Endothelial cell of umbilical vein (primary cell): ENCODE measurements at regions not wholly inside any gene's neighbourhood (a gene's known extent, or its start where the extent isn't known, plus 50 kb on each side); places are given as distances from the start of the nearest gene placed in this dataset.

Source experiments
- BruUV-seq: library from RNA; stranded (reverse); fragments of 400-500 nt; replicated peaks from 2 replicates; lab custom pipeline; 2021; lab: Mats Ljungman, UMichigan
- CTCF ChIA-PET: fragments of 300-600, 350-600 bp; sonication (Branson Sonifier 250); formaldehyde crosslinking; loops from one replicate; lab custom pipeline; 2021; ENCODE audit warnings: antibody characterized with exemption, inconsistent platforms; lab: Charles Lee
- POLR2A ChIA-PET: fragments of 300-600, 350-600 bp; sonication (Branson Sonifier 250); formaldehyde crosslinking; loops from one replicate; lab custom pipeline; 2021; ENCODE audit warnings: antibody characterized with exemption, inconsistent platforms; lab: Charles Lee
- DNase-seq: peaks from one replicate; pipeline ENCODE4 v3.0.0-alpha.2; 2011; ENCODE audit warnings: low read depth, low spot score
- FAIRE-seq: peaks from 2 replicates; lab custom pipeline; 2011; peaks lifted over from hg19 to GRCh38; lab: Jason Lieb, UNC
- H2AFZ ChIP-seq: 2 replicates; pipeline ENCODE4 v1.6.0; 2012; ENCODE audit warnings: low read depth, low read length, control low read depth, inconsistent platforms
- H3K27ac ChIP-seq: 2 replicates; pipeline ENCODE4 v1.5.1; 2011; ENCODE audit warnings: low read depth, mild to moderate bottlenecking, control low read depth, low read length, moderate library complexity; ENCODE audit not compliant: insufficient read depth
- H3K27me3 ChIP-seq, 2 experiments: 2 replicates each; pipeline versions ENCODE4 v1.6.0 to v1.6.1; 2011; ENCODE audit warnings: low read length in 2 of 2, mixed read lengths in 1 of 2; ENCODE audit not compliant: control insufficient read depth in 2 of 2, insufficient read depth in 2 of 2
- H3K36me3 ChIP-seq, 2 experiments: 2 replicates in 1 of 2; 3 replicates in 1 of 2; pipeline ENCODE4 v1.5.1; 2011; ENCODE audit warnings: low read length in 2 of 2, mild to moderate bottlenecking in 1 of 2, moderate library complexity in 1 of 2; ENCODE audit not compliant: control insufficient read depth in 2 of 2, insufficient read depth in 2 of 2; ENCODE audit errors: extremely low read depth in 1 of 2
- H3K4me1 ChIP-seq: 3 replicates; pipeline ENCODE4 v1.5.1; 2011; ENCODE audit warnings: mild to moderate bottlenecking, low read length; ENCODE audit not compliant: control insufficient read depth, insufficient read depth; ENCODE audit errors: extremely low read depth
- H3K4me2 ChIP-seq: 2 replicates; pipeline ENCODE4 v1.6.1; 2011; ENCODE audit warnings: low read length, control low read depth, mixed read lengths; ENCODE audit not compliant: insufficient read depth
- H3K4me3 ChIP-seq, 3 experiments: fragments of 200-600 bp in 1 of 3; sonication (generic), shearing (Covaris generic) in 1 of 3; replicated peaks in 1 of 3; 2 replicates each; pipeline ENCODE4 v1.5.1; 2011 to 2016; ENCODE audit warnings: control low read depth in 3 of 3, low read length in 3 of 3, mild to moderate bottlenecking in 2 of 3, inconsistent platforms in 1 of 3, low read depth in 1 of 3, moderate library complexity in 1 of 3; ENCODE audit not compliant: insufficient read depth in 1 of 3
- H3K79me2 ChIP-seq: 2 replicates; pipeline ENCODE4 v1.6.0; 2012; ENCODE audit warnings: low read length, inconsistent platforms; ENCODE audit not compliant: control insufficient read depth, insufficient read depth
- H3K9ac ChIP-seq: replicated peaks from 2 replicates; pipeline ENCODE3; 2011; ENCODE audit warnings: low read length, control low read depth; ENCODE audit not compliant: insufficient read depth; ENCODE audit errors: extremely low read depth
- H3K9me1 ChIP-seq: replicated peaks from 3 replicates; pipeline ENCODE4 v1.6.0; 2011; ENCODE audit warnings: mild to moderate bottlenecking, low read length; ENCODE audit not compliant: control insufficient read depth, insufficient read depth; ENCODE audit errors: extremely low read depth
- H3K9me3 ChIP-seq: replicated peaks from 2 replicates; pipeline ENCODE4 v1.5.1; 2012; ENCODE audit warnings: low read length, inconsistent platforms; ENCODE audit not compliant: control insufficient read depth, insufficient read depth
- H4K20me1 ChIP-seq: replicated peaks from 2 replicates; pipeline ENCODE3; 2011; ENCODE audit warnings: mild to moderate bottlenecking, low read length; ENCODE audit not compliant: control insufficient read depth, insufficient read depth; ENCODE audit errors: extremely low read depth
- EZH2 ChIP-seq: IDR thresholded peaks from 2 replicates; pipeline ENCODE4 v1.6.1; 2012; ENCODE audit warnings: borderline replicate concordance, low read depth, mild to moderate bottlenecking, moderate library complexity, low read length, inconsistent platforms; ENCODE audit not compliant: severe bottlenecking
- FOS ChIP-seq: IDR thresholded peaks from 2 replicates; pipeline ENCODE4 v1.6.1; 2011; ENCODE audit warnings: mild to moderate bottlenecking, low read length, moderate library complexity, borderline replicate concordance; ENCODE audit not compliant: insufficient read depth
- GATA2 ChIP-seq: IDR thresholded peaks from 2 replicates; pipeline ENCODE4 v1.7.0; 2011; ENCODE audit warnings: low read depth, mild to moderate bottlenecking, moderate library complexity, mixed read lengths, low read length; ENCODE audit not compliant: insufficient read length, insufficient read depth
- JUN ChIP-seq: IDR thresholded peaks from 2 replicates; pipeline ENCODE4 v1.6.1; 2011; ENCODE audit warnings: borderline replicate concordance, low read depth; ENCODE audit not compliant: insufficient read length, insufficient read depth
- MYC ChIP-seq: IDR thresholded peaks from one replicate; pipeline ENCODE4 v1.6.1; 2011; ENCODE audit warnings: mild to moderate bottlenecking, low read depth, low read length
- POLR2A ChIP-seq: IDR thresholded peaks from 2 replicates; pipeline ENCODE4 v1.6.1; 2012; ENCODE audit warnings: low read depth, mild to moderate bottlenecking, control low read depth, low read length
- POLR2AphosphoS5 ChIP-seq: IDR thresholded peaks from 2 replicates; pipeline ENCODE4 v1.6.1; 2012; ENCODE audit warnings: low read depth, mild to moderate bottlenecking, control low read depth, low read length, moderate library complexity; ENCODE audit not compliant: insufficient read depth
- dilution Hi-C: fragments of 300-500 bp; cut with MboI; formaldehyde crosslinking; loops from one replicate; pipeline ENCODE4 v1.15.0; 2019; ENCODE audit warnings: low sequenced_read_pairs; ENCODE audit not compliant: extremely low pct_ligation_motif_present
- intact Hi-C: fragments of 100-400 bp; cut with micrococcal nuclease; formaldehyde crosslinking; loops from one replicate; pipeline ENCODE4 v1.10.0; 2022
- TF ChIP-seq, protein P1 (sequence below): IDR thresholded peaks from 2 replicates; pipeline ENCODE4 v1.6.1; 2011; ENCODE audit not compliant: insufficient read depth, insufficient read length
- TF ChIP-seq, protein P2 (sequence below), 2 donors: IDR thresholded peaks; 1 replicate in 1 of 2; 2 replicates in 1 of 2; pipeline ENCODE4 v1.5.1; 2011; ENCODE audit warnings: low read length in 2 of 2, mild to moderate bottlenecking in 2 of 2, moderate library complexity in 2 of 2, control low read depth in 1 of 2, inconsistent platforms in 1 of 2, low read depth in 1 of 2; ENCODE audit not compliant: insufficient read depth in 1 of 2; ENCODE audit errors: extremely low read depth in 1 of 2

DNA sequence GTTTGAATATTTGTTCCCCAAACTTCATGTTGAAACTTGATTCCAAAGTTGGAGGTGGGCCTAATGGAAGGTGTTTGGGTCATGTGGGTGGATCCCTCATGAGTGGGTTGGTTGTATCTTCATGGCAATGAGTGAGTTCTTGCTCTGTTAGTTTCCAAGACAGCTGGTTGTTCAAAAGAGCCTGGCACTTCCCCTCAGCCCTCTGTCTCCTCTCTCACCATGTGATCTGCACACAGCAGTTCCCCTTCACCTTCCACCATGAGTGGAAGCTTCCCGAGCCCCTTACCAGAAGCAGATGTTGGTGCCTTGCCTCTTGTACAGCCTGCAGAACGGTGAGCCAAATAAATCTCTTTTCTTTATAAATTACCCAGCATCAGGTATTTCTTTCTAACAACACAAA, 327.1 kb upstream of the SLCO3A1 start:
- DNase-seq: no peak
- Histone ChIP-seq H3K9ac (no peak overlapping the region), H3K4me3 (no peak overlapping the region), H3K4me2 (no peak overlapping the region), H3K27ac (no peak overlapping the region), H3K9me3 (peaks cover 2% of the 10 kb centered on the region), H2AFZ (no peak overlapping the region), H3K27me3 (no peaks in the 10 kb centered on the region), H3K4me1 (no peaks in the 10 kb centered on the region), H4K20me1 (no peaks in the 10 kb centered on the region), H3K9me1 (no peaks in the 10 kb centered on the region), H3K79me2 (no peaks in the 10 kb centered on the region), H3K36me3 (no peaks in the 10 kb centered on the region)
- TF ChIP-seq JUN (no peak), EZH2 (no peak), MYC (no peak), FOS (no peak), GATA2 (no peak)
- TF ChIP-seq, protein P1, sequence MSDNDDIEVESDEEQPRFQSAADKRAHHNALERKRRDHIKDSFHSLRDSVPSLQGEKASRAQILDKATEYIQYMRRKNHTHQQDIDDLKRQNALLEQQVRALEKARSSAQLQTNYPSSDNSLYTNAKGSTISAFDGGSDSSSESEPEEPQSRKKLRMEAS: no peak
- intact Hi-C loops: no loop called here
- dilution Hi-C loops: no loop called here
- POLR2A ChIA-PET: no interaction called here
- BruUV-seq: no TSS peak
- FAIRE-seq: no peak
- CTCF ChIA-PET: no interaction called here

DNA sequence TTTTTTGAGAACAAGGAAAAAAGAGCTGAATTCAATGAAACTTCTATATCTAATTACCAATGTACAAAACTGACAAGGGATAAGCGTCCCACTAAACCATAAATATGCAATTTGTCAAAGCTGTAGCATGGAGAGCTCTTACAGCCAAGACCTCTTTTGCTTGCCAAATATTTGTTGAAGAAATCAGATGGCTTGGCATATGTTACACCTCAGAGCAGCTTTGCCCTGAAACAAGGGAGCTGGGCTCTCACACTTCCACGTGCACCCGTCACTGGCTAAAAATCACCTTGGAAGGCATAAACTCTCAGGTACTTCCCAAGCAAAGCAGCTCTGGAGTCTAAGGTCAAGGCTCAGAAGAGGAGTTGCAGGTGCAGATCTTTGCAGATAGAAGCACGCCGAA, 324.7 kb upstream of the SLCO3A1 start:
- DNase-seq: no peak
- H2AFZ ChIP-seq: no peak overlapping the region
- no peaks in the 10 kb centered on the region for H4K20me1 ChIP-seq
- intact Hi-C loops (no loop called here), dilution Hi-C loops (no loop called here)
- CTCF ChIA-PET: no interaction called here
- no peak overlapping the region for H3K27ac ChIP-seq
- no peaks in the 10 kb centered on the region for H3K27me3 ChIP-seq
- POLR2A ChIA-PET: no interaction called here
- TF ChIP-seq JUN (no peak), GATA2 (no peak), EZH2 (no peak), MYC (no peak), FOS (no peak), POLR2A (no peak), POLR2AphosphoS5 (no peak)
- TF ChIP-seq, protein P1: no peak
- TF ChIP-seq, protein P2, sequence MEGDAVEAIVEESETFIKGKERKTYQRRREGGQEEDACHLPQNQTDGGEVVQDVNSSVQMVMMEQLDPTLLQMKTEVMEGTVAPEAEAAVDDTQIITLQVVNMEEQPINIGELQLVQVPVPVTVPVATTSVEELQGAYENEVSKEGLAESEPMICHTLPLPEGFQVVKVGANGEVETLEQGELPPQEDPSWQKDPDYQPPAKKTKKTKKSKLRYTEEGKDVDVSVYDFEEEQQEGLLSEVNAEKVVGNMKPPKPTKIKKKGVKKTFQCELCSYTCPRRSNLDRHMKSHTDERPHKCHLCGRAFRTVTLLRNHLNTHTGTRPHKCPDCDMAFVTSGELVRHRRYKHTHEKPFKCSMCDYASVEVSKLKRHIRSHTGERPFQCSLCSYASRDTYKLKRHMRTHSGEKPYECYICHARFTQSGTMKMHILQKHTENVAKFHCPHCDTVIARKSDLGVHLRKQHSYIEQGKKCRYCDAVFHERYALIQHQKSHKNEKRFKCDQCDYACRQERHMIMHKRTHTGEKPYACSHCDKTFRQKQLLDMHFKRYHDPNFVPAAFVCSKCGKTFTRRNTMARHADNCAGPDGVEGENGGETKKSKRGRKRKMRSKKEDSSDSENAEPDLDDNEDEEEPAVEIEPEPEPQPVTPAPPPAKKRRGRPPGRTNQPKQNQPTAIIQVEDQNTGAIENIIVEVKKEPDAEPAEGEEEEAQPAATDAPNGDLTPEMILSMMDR (IDR thresholded peaks at IDR 0.05; ENCODE audit: extremely low read depth in 1 of 2, insufficient read depth in 1 of 2, low read depth in 1 of 2, low read length in 2 of 2): no peak
- H3K36me3 ChIP-seq: no peaks in the 10 kb centered on the region
- H3K79me2 ChIP-seq: no peaks in the 10 kb centered on the region
- no TSS peak for BruUV-seq
- H3K9me1 ChIP-seq: no peaks in the 10 kb centered on the region
- no peak overlapping the region for H3K9ac ChIP-seq
- no peak overlapping the region for H3K4me2 ChIP-seq
- H3K9me3 ChIP-seq: peaks cover 2% of the 10 kb centered on the region
- H3K4me3 ChIP-seq: no peak overlapping the region
- H3K4me1 ChIP-seq: no peaks in the 10 kb centered on the region
- FAIRE-seq: no peak
